DLD1 (cell line): ENCODE measurements at regions not wholly inside any gene's neighbourhood (a gene's known extent, or its start where the extent isn't known, plus 50 kb on each side); places are given as distances from the start of the nearest gene placed in this dataset.

Source experiments
- in situ Hi-C: cut with HindIII; loops from 2 replicates; pipeline ENCODE4 v1.10.0; 2017; ENCODE audit warnings: low sequenced_read_pairs

DNA sequence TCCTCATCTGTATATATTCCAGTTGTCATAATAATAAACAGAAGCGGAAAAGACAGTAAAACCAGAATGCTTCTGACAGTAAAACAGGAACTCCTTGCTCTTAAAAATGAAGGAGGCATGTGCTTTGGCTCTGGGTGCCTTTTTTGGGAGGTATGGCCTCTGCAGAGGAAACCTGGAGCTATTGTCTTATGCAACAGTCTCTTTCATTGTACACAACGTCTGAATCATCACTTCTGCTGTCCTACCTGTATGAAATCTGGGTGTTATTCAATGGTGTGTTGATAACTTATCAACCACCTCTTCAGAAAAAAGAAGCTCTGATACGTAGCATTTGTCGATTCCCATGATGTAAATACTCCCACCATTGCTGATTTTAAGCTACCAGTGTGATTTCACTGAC lies 64.8 kb downstream of the CDCA7 start:
- in situ Hi-C loops, result no loop called here

DNA sequence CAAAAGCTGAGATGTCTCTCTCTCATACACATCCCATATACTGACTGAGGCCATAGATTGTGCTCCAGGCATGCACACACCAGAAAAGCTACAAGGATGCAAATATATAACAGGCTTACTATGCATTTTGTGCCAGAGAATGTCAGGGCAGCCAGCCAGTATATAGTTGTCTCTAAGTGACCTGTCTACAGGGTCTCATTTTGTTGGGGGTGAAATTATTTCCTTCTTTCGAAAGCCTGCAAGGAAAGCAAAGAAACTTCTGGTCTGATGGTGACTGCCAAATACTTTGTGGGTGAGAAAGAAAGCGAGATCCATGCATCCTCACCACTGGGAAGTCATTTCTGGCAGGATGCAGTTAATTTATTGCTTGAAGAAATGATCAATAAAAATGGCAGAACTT lies 70.2 kb downstream of the CDCA7 start:
- in situ Hi-C loops, result no loop called here

DNA sequence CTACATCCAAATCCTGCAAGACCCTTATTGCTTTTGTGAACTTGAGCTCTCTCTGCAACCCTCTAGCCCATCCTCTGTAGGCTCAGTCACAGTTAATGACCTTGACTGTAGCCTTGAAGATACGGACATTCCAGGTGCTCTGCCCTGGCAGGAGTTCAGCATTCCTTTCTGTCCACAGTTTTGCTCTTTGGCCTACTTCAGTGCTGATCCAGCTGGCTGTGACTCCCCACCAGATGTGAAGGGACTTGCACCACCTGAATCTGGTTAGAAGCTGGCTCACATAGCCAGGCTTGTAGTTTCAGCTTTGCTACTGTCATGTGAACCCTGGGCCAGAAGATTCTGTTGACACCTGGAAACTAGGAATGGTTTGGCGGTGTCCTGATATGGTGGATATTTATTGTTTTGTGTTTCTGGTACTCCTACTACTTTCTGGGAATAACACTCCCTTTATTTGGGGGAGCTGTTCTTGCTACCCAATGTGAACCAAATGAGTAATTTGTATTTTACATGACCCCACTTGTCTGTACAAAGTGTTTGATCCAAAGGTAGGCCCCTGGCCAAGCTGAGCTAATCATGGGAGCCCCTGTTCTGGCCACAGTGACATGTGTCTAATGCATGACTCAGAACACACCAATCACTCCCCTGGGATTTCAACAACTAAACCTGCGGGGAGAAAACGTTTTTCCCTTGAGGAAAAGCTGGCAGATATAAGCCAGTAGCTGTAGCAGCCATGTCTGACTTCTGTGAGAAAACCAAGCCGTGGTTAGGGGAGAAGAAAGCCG lies 73.4 kb downstream of the CDCA7 start:
- in situ Hi-C loops, result no loop called here

DNA sequence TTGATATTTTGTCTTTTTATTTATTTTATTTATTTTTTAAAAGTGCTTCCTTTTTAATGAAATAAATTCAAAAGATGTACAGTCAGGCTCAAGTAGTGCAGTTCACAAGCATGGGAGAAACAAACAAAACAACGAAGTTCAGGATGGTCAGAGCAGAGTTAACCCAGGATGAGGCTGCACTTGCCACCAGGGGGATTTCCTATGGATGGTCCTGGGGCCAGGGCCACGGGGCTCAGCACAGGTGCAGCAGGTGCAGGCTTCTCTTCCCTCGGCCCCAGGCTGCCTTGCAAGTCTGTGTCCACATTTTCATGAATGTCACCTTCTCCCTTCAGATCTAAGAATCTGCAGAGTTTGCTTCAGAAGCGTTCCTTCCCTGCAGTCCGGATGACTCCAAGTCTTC lies 76.5 kb downstream of the CDCA7 start:
- in situ Hi-C loops, result no loop called here

DNA sequence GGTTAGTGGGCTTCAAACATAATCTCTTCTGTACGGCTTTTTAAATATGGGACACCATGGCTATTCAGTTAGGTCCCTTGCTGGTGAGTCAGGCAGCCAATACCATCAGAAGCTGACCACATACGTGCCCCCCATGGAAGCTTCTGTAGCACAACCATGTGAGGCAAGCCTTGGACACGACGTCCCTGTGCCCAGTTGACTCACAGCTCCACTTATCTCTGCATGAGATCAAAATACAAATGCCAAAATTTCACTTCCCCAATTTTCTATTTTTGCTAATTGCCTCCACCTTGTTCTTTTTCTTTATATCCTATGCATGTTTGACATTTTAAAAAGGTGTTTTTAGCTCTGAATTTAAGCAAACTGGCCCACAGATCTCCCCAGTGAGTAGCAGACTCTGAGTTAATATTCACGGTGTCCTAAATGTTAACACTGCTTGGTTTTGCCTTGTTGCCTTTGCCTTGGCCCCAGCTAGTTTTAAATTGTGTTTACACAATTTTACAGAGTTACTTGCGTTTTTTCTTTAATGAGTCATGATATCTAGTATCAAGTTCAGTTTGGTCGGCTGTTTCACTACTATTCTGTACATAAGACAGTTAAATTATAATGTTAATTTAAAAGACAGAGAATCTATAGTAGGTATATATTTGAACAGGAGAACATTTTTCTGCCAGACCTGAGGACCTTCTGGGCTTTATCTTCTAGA lies 77.5 kb downstream of the CDCA7 start:
- in situ Hi-C loops, result no loop called here

DNA sequence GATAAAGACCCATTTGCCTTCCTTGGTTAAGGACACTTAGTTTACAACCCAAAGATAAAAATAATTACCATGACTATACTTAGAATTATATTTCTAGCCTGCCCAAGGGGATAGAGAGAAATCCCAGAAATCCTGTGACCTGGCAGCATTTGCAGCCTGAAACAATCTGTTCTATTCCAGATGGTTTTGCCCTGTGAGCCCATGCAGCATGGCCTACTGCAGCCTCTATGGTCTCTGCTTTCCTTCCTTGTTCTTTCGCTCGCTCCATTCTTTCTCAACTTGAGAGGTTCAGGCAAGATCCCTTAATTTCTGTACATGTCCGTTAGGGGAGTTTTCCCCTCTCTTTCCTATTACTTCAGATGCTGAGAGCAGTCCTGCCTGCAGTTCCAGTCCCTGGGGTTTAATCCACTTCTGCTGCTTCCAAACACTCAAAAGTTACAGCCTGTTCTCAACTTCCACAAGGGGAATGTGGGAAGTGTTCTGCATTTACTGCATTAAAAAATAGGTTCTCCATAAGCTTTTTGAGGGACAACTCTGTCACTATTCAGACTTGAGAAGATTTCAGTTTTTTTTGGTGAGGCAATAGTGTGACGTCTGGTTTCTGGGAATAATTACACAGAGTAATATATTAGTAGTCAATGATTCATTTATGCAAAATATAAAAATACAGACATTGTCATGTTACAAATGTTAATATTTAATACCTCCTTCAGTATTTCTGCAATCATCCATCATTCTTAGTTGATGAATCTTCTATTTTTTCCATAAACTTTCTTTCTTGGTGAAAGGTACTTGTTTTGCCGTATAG lies 80.3 kb downstream of the CDCA7 start:
- in situ Hi-C loops, result no loop called here

DNA sequence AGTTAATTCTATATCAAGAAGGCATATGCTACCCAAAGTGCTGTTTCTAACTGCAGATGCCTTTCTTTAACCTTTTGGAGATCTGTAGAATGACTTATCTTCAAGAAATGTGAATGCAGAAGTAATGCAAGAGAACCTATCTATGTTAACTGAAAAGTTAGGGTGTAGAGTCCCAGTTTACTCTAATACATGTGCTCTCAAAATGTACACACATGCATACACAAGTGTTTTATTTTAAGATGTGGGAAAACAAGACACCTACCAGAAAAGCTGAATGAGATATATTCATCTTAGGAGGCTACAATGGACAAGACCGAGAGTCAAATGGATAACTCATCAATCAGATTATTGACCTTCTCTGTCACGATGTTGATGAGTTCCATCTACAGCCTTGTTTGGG lies 80.9 kb downstream of the CDCA7 start:
- in situ Hi-C loops, result no loop called here

DNA sequence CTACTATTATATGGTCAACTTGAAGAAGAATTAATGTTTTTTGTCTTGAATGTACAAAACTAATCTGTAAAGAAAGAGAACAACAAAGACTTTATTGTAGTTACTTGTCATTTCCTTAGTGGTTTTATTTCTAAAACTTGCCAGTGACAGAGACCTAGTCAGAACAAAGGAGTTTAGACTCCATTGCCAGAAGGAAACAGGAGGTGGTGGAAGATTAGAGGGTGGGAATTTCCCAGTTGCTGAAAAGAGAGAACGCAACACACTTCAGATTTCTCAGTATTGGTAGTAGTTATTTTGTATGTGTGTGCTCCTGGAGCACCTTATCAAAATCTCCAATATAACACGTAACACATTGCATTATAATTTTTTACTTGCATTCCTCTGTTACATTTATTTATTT lies 81.4 kb downstream of the CDCA7 start:
- in situ Hi-C loops, result no loop called here

DNA sequence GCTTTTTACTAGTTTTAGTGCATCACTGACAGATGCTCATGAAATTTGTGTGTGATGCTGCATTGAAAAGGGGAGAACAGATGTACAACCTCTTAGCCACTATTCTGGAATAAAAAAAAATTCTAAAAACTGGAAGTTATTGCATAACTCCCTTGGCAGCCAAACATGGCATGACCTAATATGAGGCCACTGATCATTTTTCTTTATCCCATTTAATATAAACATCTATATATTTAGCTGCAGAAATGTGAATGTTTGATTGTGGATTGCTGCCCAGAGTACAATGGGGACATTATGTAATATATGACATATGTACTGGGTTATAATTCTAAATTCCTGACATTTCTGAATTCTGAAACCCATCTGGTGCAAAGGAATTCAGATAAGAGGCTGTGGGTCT lies 86.5 kb downstream of the CDCA7 start:
- in situ Hi-C loops, result no loop called here

DNA sequence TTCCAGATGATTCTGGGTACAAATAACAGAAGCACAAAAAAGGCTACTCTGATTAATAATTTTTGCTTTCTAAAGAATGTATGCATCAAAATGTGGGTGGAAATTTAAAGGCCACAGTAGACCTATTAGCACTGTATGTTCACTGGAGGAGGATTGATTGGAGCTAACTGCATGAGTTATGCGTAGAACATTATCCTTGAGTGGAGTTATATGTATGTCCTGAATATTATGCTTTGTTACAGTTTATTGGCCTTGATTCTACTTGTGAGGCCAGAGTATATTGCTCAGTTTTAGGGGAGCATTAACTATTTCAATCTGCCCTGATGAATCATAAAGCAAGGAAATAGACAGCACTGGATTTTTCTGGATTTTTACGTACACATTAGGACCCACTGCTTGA lies 87.9 kb downstream of the CDCA7 start:
- in situ Hi-C loops, result no loop called here

DNA sequence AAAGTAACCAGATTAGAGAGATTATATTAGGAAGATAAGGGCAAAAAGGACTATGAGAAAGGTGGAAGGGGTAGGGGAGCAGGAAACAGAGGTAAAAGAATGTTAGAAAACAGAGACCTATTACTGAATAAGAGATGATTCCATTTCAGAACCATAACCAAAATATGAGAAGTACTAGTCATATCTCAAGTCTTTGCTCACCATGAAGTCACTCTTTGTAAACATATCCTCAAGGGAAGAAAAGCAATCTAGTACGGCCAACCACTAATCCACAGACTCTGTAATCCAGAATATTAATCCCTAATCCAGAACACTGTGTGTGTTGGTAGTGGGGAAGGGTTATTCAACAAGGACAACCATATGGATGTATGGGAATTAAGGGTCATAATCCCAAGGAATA lies 92.0 kb downstream of the CDCA7 start:
- in situ Hi-C loops, result no loop called here

DNA sequence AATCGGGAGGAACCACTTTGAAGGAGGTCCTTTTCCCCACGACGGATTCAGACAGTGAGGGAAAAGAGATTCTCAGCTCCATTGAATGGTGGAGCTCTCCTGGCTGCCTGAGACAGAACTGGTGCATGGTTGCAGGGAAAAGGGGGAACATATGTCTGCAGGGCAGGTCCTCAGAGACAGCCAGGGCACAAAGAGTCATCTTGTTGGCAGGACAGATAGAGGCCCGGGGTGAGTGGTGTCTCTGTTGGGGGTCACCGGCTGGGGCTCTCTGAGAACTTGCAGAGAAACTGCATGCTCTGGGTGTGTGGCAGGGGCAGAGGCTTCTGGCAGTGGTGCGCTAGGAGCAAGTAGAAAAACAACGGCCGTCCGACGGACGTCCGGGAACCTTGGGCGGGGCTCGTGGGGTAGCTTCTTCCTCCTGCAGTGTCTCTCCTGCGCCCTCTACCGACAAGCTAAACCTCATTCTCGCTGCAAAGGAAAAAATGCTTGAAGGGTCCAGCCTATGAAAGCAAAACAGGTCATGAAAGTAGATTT lies 94.3 kb downstream of the CDCA7 start:
- in situ Hi-C loops, result no loop called here

DNA sequence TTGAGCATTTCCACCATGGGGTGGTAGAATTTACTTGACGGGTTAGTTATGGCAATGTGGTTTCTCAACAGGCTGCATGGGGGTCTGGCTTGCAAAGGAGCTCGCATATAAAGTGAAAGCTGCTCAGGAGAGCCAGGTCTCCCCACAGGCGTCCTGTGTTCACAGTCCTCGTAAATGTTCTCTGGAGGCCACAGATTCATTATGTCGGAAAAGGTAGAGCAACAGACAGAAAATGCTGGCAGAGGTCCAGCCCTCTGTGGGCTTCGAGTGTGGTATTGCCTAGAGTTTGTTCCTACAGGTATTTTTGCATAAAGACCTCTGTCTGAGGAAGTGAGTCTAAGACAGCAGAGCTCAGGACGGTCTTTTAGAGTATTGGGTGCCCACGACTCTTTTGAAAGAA lies 96.4 kb downstream of the CDCA7 start:
- in situ Hi-C loops, result no loop called here

DNA sequence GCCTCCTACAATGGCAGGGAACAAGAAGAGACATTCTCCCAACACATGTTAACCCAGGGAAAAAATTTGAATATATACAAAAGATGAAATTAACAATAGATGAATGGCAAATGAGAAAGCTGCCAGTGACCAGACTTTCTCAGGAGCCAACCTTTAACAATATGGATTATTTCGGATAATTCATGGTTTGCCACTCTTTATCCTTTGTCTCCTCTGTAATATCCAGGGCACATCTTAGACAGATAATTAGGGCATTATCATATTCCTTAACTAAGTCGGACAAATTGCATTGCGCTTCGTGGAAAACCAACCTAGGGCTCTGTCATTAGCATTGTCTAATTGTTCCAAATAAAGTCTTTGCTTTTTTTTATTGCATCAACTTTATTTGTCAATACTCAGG lies 97.3 kb downstream of the CDCA7 start:
- in situ Hi-C loops, result no loop called here

DNA sequence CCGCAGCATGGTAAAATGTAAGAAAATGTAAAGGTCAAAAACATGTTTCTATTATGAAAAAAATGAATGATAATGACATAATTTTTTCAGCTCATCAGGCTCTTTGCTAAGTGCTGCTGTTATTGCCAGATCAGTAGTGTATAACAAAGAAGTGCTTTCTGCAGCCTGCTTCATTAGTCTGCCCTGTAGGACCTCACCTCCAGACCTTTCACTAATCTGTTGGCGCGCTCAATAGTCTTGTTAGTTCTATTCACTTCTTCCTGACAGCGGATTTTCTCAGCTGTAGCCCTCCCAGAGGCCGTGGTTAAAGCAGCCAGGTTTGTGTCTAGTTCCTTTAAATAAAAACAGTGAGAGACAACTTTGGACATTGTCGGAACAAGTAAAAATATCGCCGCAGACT lies 97.7 kb downstream of the CDCA7 start:
- in situ Hi-C loops, result no loop called here

DNA sequence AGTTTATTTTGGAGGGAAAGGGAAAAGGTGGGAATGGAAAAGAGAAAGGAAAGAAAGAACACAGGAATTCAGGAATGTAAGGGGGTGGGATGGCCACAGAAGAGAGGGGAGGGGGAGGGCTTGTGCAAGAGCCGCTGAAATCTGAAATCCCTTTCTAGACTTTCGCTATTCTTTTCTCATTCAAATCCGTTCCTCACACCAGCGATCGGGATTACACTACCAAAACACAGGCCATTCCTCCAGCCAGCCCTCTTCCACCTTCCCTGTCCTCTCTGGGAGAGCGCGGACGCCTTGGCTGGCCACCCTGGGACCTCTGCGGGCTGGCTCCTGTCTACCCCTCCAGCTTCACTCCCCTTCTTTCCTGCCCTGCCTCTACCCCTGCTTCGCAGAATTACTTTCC lies 102.3 kb downstream of the CDCA7 start:
- in situ Hi-C loops, result no loop called here

DNA sequence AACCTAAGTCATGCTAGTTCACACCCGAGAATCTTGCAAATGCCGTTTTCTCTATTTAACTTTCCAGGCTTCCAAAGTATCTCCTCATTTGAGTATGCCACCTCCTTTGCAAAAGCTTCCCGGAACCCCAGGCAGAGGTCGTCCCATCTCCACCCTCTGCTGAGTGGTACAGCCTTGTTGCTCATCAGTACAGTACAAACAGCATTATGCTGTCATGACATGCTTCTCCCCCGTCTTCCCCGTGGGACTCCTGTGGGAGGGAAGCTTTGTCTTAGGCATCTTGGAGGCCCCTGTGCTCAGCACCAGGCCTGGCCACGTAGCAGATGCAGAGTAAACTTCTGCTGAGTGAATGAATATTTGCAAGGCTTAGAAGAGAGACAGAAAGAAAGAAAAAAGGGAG lies 102.7 kb downstream of the CDCA7 start:
- in situ Hi-C loops, result no loop called here

DNA sequence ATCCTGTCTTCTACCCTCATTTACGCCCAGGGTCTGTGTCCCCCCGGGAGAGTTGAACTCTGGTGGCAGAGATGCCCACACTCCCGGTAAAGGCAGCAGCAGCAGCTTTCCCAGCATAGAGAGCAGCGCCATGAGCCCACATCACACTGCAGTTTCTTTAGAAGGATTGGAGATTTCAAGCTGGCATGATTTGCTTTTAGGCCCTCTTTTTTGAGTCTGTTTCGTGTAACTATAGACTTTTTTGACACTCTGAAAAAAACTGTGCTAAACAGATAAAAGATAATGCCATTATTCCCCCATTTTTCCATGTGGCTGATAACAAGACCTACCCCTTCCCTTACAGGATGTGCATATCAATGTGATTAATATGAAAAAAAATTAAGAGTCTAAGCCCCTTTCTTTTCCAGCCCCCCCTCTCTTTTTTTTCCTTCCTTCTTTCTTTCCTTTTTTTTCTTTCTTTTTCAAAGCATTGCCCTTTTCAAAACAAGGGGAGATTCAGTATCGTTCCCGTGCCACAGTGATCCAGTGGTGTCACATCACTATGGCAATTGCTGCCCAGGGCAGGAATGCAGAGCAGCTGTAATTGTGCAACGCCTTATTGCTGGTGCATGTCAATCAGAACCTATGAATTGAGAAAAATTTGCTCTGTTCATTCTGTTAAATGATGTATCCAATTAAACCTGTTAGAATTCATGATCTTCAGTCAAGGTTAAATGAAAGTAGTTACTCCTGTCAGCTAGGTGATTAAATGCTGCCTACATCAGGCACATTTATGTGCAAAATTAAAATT lies 104.5 kb downstream of the CDCA7 start:
- in situ Hi-C loops, result no loop called here

DNA sequence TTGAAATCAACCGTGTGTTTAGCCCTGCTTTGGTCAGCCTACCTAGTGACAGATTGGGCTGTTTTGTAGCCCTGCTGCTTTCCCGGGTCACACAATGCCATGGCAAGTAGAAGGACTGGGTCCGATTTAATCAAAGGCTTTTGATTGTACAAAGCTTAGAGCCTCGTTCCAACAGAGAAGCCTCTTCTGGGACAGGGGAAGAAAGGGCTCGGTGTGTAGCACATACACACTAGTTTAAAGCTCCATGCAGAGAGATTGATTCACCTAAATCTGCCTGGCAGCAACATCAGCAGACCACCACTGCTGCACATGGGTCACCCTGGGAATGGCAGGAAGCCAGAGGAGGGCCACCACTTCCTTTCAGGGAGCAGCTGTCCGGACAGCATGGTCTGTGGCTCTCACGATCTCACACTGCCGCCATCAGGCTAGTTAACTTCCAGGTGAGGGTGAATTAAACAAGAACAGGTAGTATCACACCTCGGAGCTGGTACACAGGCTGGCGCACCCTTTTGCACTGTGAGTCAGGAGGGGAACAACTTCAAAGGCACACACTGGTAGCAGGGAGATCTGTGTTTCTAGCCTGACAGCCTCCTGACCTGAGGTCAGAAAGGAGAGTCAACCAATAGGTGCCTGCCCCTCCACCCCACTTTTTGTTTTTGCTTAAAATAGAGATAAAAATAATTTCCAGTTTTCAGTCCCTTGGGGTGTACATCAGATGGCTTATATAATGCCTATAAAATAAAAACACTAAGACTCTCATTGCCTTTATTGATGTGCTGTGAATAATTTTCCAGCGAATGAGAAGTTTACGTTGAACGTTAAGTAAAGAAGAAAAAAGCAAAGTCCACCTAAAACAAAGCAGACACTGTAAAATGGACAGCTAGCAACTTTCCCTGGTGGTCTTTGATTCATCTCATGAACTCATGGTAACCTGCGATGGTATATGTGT lies 108.5 kb downstream of the CDCA7 start:
- in situ Hi-C loops, result no loop called here

DNA sequence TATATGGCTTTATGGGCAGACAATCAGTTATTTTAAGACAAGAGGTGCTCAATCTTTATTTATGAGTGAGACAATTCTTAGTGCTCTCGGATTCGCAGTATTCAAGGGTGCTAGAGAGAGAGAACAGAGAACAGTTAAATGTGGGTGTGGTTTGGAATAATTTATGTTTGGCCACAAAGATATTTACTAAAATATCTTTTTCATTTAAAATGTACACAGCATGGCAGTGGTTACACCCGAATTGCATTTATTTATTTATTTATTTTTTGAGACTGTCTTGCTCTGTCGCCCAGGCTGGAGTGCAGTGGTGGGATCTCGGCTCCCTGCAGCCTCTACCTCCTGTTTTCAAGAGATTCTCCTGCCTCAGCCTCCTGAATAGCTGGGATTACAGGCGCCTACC lies 109.2 kb downstream of the CDCA7 start:
- in situ Hi-C loops, result no loop called here
